DMS53 treated with DMSO at 0.1 percent for 48 hours (cell line): ENCODE measurements at regions not wholly inside any gene's neighbourhood (a gene's known extent, or its start where the extent isn't known, plus 50 kb on each side); places are given as distances from the start of the nearest gene placed in this dataset.
"Not testable (repeated sequence)": the region's sequence is repeated elsewhere in the genome, so short reads cannot be mapped to it uniquely, and the experiment has no call there.

Experiments used
- DNase-seq: peaks from one replicate; lab custom pipeline; 2025; ENCODE audit not compliant: unreplicated experiment; lab: John Stamatoyannopoulos, UW

- DNase-seq = peak; percentile 22
Observed at GRCh38 chr1:190667914-190668313, 190.2 kb upstream of the BRINP3 start.

- no peak for DNase-seq
Observed at GRCh38 chr1:190679044-190679443, 201.4 kb upstream of the BRINP3 start.

- no peak for DNase-seq
Observed at GRCh38 chr1:190679454-190679853, 201.8 kb upstream of the BRINP3 start.

- DNase-seq = no peak
Observed at GRCh38 chr1:190679983-190680382, 202.3 kb upstream of the BRINP3 start.

- DNase-seq = no peak
Observed at GRCh38 chr1:190685676-190686075, 208.0 kb upstream of the BRINP3 start.

GRCh38 chr1:190688096-190688495 is 210.4 kb upstream of the BRINP3 start:
- DNase-seq = no peak

- not testable (repeated sequence) for DNase-seq
Observed at GRCh38 chr1:190698488-190698887, 220.8 kb upstream of the BRINP3 start.

- no peak for DNase-seq
Observed at GRCh38 chr1:190699165-190699564, 221.5 kb upstream of the BRINP3 start.

GRCh38 chr1:190708418-190709057 is 230.9 kb upstream of the BRINP3 start:
- DNase-seq = no peak

GRCh38 chr1:190711069-190711468 is 233.4 kb upstream of the BRINP3 start:
- DNase-seq = no peak

GRCh38 chr1:190717055-190717454 is 239.4 kb upstream of the BRINP3 start:
- no peak for DNase-seq

- DNase-seq = no peak
Observed at GRCh38 chr1:190736971-190737590, 259.4 kb upstream of the BRINP3 start.

GRCh38 chr1:190738317-190738716 is 260.7 kb upstream of the BRINP3 start:
- DNase-seq = no peak

- no peak for DNase-seq
Observed at GRCh38 chr1:190739926-190740325, 262.3 kb upstream of the BRINP3 start.

GRCh38 chr1:190747704-190748103 is 270.0 kb upstream of the BRINP3 start:
- DNase-seq = no peak

- no peak for DNase-seq
Observed at GRCh38 chr1:190752131-190752530, 274.5 kb upstream of the BRINP3 start.

- DNase-seq = peak; percentile 50
Observed at GRCh38 chr1:190754666-190755065, 277.0 kb upstream of the BRINP3 start.

- DNase-seq = no peak
Observed at GRCh38 chr1:190759807-190760206, 282.1 kb upstream of the BRINP3 start.

- DNase-seq = no peak
Observed at GRCh38 chr1:190762325-190762724, 284.7 kb upstream of the BRINP3 start.

GRCh38 chr1:190792873-190793272 is 315.2 kb upstream of the BRINP3 start:
- DNase-seq = no peak

GRCh38 chr1:190807629-190808028 is 330.0 kb upstream of the BRINP3 start:
- no peak for DNase-seq

GRCh38 chr1:190808035-190808434 is 330.4 kb upstream of the BRINP3 start:
- no peak for DNase-seq

- DNase-seq = no peak
Observed at GRCh38 chr1:190809312-190809711, 331.6 kb upstream of the BRINP3 start.
